SH-SY5Y (cell line): ENCODE measurements at regions not wholly inside any gene's neighbourhood (a gene's known extent, or its start where the extent isn't known, plus 50 kb on each side); places are given as distances from the start of the nearest gene placed in this dataset.

Experiments
- GATA2 ChIP-seq: IDR thresholded peaks from 2 replicates; pipeline ENCODE4 v1.6.1; 2011; ENCODE audit warnings: mild to moderate bottlenecking, low read depth, low read length
- GATA3 ChIP-seq: IDR thresholded peaks from 2 replicates; pipeline ENCODE4 v1.6.1; 2011; ENCODE audit warnings: low read depth, mild to moderate bottlenecking, low read length, moderate library complexity

- TF ChIP-seq GATA3 (no peak), GATA2 (no peak)
Observed at GRCh38 chr6:126204598-126204997, 135.3 kb upstream of the CENPW start.
